Vagina (tissue), 2 donors: ENCODE measurements at regions not wholly inside any gene's neighbourhood (a gene's known extent, or its start where the extent isn't known, plus 50 kb on each side); places are given as distances from the start of the nearest gene placed in this dataset.

Experiments
- DNase-seq, 2 donors: peaks; one replicate each; pipeline ENCODE4 v3.0.0-alpha.2; 2017; ENCODE audit errors: extremely low spot score in 2 of 2
- H3K27ac ChIP-seq: fragments of 200-600 bp; sonication (generic); one replicate; pipeline ENCODE4 v1.5.1; 2019
- H3K27me3 ChIP-seq: fragments of 200-600 bp; sonication (generic); one replicate; pipeline ENCODE4 v1.5.1; 2019
- H3K36me3 ChIP-seq, 2 donors: fragments of 200-600 bp; sonication (generic); one replicate each; pipeline ENCODE4 v1.5.1; 2017 to 2019
- H3K4me1 ChIP-seq: fragments of 200-600 bp; sonication (generic); one replicate; pipeline ENCODE4 v1.5.1; 2019
- H3K4me3 ChIP-seq, 2 donors: fragments of 200-600 bp; sonication (generic); 1 replicate in 1 of 2; 2 replicates in 1 of 2; pipeline ENCODE4 v1.5.1; 2016 to 2019
- H3K9me3 ChIP-seq: fragments of 200-600 bp; sonication (generic); one replicate; pipeline ENCODE4 v1.5.1; 2019
- CTCF ChIP-seq, 3 experiments: fragments of 450-650 bp in 2 of 3; fragments of 200-600 bp in 1 of 3; sonication (generic) in 1 of 3; IDR thresholded peaks; one replicate each; pipeline ENCODE4 v1.5.1; 2017 to 2019; ENCODE audit warnings: antibody characterized with exemption in 3 of 3, mild to moderate bottlenecking in 2 of 3, moderate library complexity in 2 of 3
- POLR2A ChIP-seq, 2 donors: fragments of 450-650 bp; IDR thresholded peaks; one replicate each; pipeline ENCODE4 v1.6.1; 2017; ENCODE audit warnings: antibody characterized with exemption in 2 of 2, mild to moderate bottlenecking in 2 of 2, moderate library complexity in 2 of 2
- POLR2AphosphoS5 ChIP-seq, 2 donors: sonication (generic); formaldehyde crosslinking; IDR thresholded peaks; one replicate each; pipeline ENCODE4 v1.9.0; 2017; ENCODE audit warnings: antibody characterized with exemption in 2 of 2, mild to moderate bottlenecking in 2 of 2, low read depth in 1 of 2; ENCODE audit not compliant: insufficient read depth in 1 of 2
- intact Hi-C: fragments of 100-400 bp; cut with DNase I; formaldehyde crosslinking; loops from one replicate; pipeline ENCODE4 v1.15.1; 2023

- intact Hi-C loops: no loop called here
- Histone ChIP-seq H3K27me3 (no peaks in the 10 kb centered on the region), H3K4me3 (no peak overlapping the region), H3K9me3 (no peaks in the 10 kb centered on the region), H3K36me3 (no peaks in the 10 kb centered on the region), H3K4me1 (peaks cover 13% of the 10 kb centered on the region), H3K27ac (no peak overlapping the region)
- DNase-seq: no peak
- TF ChIP-seq CTCF (IDR thresholded peaks at IDR 0.05) (no peak), POLR2A (IDR thresholded peaks at IDR 0.05) (no peak), POLR2AphosphoS5 (IDR thresholded peaks at IDR 0.05; ENCODE audit: insufficient read depth in 1 of 2, low read depth in 1 of 2) (no peak)
These were observed 184.0 kb downstream of the SCG2 start for GRCh38 chr2:223418131-223418530.

GRCh38 chr2:223418604-223419199, 183.5 kb downstream of the SCG2 start:
- intact Hi-C loops: no loop called here
- H3K27ac ChIP-seq: no peak overlapping the region
- no peak for DNase-seq

GRCh38 chr2:223420048-223420447, 182.1 kb downstream of the SCG2 start:
- Histone ChIP-seq H3K27me3 (no peaks in the 10 kb centered on the region), H3K4me3 (no peak overlapping the region), H3K9me3 (no peaks in the 10 kb centered on the region), H3K27ac (no peak overlapping the region), H3K36me3 (no peaks in the 10 kb centered on the region), H3K4me1 (peaks cover 5% of the 10 kb centered on the region)
- no peak for DNase-seq
- no peak for TF ChIP-seq CTCF (IDR thresholded peaks at IDR 0.05)
- TF ChIP-seq POLR2AphosphoS5 (IDR thresholded peaks at IDR 0.05; ENCODE audit: insufficient read depth in 1 of 2, low read depth in 1 of 2): no peak
- no peak for TF ChIP-seq POLR2A (IDR thresholded peaks at IDR 0.05)
- intact Hi-C loops: no loop called here

More at GRCh38 chr2:223418604-223419199, 183.5 kb downstream of the SCG2 start:
- TF ChIP-seq POLR2AphosphoS5 (IDR thresholded peaks at IDR 0.05; ENCODE audit: insufficient read depth in 1 of 2, low read depth in 1 of 2) (no peak), CTCF (IDR thresholded peaks at IDR 0.05) (no peak), POLR2A (IDR thresholded peaks at IDR 0.05) (no peak)
- no peak overlapping the region for H3K4me3 ChIP-seq
- peaks cover 13% of the 10 kb centered on the region for H3K4me1 ChIP-seq
- no peaks in the 10 kb centered on the region for H3K9me3 ChIP-seq
- H3K27me3 ChIP-seq: no peaks in the 10 kb centered on the region
- H3K36me3 ChIP-seq: no peaks in the 10 kb centered on the region

- H3K4me1 ChIP-seq: no peaks in the 10 kb centered on the region
- no peaks in the 10 kb centered on the region for H3K36me3 ChIP-seq
- no peak for TF ChIP-seq CTCF (IDR thresholded peaks at IDR 0.05)
- no peak for TF ChIP-seq POLR2A (IDR thresholded peaks at IDR 0.05)
- TF ChIP-seq POLR2AphosphoS5 (IDR thresholded peaks at IDR 0.05; ENCODE audit: insufficient read depth in 1 of 2, low read depth in 1 of 2): no peak
- intact Hi-C loops: no loop called here
- H3K4me3 ChIP-seq: no peak overlapping the region
- no peaks in the 10 kb centered on the region for H3K27me3 ChIP-seq
- H3K9me3 ChIP-seq: no peaks in the 10 kb centered on the region
- H3K27ac ChIP-seq: no peak overlapping the region
- no peak for DNase-seq
These were observed 170.7 kb downstream of the SCG2 start for GRCh38 chr2:223431479-223431878.

GRCh38 chr2:223433461-223433860, 168.7 kb downstream of the SCG2 start:
- Histone ChIP-seq H3K27me3 (no peaks in the 10 kb centered on the region), H3K4me1 (no peaks in the 10 kb centered on the region), H3K4me3 (no peak overlapping the region), H3K9me3 (no peaks in the 10 kb centered on the region), H3K36me3 (no peaks in the 10 kb centered on the region), H3K27ac (no peak overlapping the region)
- TF ChIP-seq POLR2AphosphoS5 (IDR thresholded peaks at IDR 0.05; ENCODE audit: insufficient read depth in 1 of 2, low read depth in 1 of 2): no peak
- TF ChIP-seq POLR2A (IDR thresholded peaks at IDR 0.05): no peak
- TF ChIP-seq CTCF (IDR thresholded peaks at IDR 0.05): no peak
- intact Hi-C loops: no loop called here
- no peak for DNase-seq
